Astrocyte of the spinal cord (primary cell): ENCODE measurements at regions not wholly inside any gene's neighbourhood (a gene's known extent, or its start where the extent isn't known, plus 50 kb on each side); places are given as distances from the start of the nearest gene placed in this dataset.

Experiments
- DNase-seq: peaks from one replicate; pipeline ENCODE4 v3.0.0; 2011; ENCODE audit warnings: low read depth, low spot score
- H3K4me3 ChIP-seq: 2 replicates; pipeline ENCODE4 v1.5.1; 2011; ENCODE audit warnings: low read depth, mild to moderate bottlenecking, low read length, moderate library complexity
- in situ Hi-C: cut with HindIII; loops from 2 replicates; pipeline ENCODE4 v1.10.0; 2017; ENCODE audit warnings: low sequenced_read_pairs
- TF ChIP-seq, protein P1 (sequence below): IDR thresholded peaks from 2 replicates; pipeline ENCODE4 v1.5.1; 2012; ENCODE audit warnings: low read depth, mild to moderate bottlenecking, low read length, inconsistent platforms

DNA sequence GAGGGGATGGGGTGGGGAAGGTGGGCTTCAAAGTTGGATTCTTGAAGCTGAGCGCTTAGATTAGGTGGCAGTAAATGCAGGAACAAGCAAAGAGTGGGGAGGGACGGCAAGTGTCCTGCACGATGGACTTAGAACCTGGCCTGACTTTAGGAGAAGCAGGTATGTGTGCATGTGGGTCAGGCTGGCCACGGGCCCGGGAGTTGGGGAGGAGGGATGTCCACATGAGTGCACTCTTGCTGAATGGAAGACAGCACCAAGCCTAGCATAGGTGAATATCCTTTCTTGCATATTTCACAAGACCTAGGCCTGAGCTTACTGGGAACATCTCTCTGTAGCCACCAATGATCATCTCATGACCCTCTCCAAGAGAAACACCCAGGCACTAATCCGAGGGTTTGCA lies 96.1 kb downstream of the DDX1 start:
- H3K4me3 ChIP-seq: no peak overlapping the region
- no peak for DNase-seq
- TF ChIP-seq, protein P1, sequence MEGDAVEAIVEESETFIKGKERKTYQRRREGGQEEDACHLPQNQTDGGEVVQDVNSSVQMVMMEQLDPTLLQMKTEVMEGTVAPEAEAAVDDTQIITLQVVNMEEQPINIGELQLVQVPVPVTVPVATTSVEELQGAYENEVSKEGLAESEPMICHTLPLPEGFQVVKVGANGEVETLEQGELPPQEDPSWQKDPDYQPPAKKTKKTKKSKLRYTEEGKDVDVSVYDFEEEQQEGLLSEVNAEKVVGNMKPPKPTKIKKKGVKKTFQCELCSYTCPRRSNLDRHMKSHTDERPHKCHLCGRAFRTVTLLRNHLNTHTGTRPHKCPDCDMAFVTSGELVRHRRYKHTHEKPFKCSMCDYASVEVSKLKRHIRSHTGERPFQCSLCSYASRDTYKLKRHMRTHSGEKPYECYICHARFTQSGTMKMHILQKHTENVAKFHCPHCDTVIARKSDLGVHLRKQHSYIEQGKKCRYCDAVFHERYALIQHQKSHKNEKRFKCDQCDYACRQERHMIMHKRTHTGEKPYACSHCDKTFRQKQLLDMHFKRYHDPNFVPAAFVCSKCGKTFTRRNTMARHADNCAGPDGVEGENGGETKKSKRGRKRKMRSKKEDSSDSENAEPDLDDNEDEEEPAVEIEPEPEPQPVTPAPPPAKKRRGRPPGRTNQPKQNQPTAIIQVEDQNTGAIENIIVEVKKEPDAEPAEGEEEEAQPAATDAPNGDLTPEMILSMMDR: no peak
- in situ Hi-C loops: no loop called here

DNA sequence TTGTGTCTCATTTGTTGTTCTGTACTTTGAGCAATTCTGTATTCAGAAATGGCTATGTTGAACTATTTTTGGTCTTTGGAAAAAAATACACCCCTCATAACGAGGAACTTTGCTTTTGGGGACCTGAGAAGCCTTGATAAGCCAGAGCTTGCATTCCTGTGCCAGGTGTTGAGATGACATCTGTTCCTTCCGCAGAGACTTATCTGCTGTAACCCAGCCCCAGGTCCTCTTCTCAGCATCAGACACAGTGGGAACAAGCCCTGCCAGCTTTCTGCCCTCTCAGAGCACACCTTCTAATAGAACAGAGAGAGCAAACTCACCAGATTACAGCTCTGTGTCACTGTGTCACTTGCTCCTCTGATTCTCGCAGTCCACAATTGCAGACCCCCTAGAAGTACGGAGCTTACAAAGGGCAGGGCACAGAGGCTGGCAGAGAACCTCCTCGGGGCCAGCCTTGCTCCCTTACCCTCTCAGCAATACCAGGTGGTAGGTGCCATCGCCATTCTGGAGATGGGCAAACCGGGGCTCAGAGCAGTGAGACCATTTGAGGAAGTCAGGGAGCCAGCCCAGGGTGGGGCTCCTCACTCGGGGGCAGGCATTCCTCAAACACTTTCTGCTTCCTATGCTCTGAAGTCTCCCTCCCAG lies 97.4 kb downstream of the DDX1 start:
- in situ Hi-C loops: no loop called here
- H3K4me3 ChIP-seq: no peak overlapping the region
- TF ChIP-seq, protein P1: no peak
- no peak for DNase-seq

DNA sequence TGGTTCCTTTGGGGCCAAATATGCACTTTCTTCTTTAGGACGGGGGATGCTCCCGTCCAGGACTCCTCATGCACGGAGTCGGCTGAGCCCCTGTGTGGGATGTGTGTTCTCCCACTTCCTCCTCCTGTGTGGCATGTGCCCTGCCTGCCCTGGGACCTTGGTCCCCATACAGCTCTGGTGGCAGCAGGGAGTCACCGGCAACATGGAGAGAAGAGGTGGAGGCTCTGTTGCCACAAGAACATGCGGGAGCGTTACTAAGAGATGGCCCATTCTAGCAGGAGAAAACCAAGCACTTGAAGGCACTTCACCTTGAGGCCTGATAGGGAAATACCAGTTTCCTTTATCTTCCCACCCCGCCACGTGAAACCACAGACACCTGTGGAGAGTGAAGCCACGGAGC lies 98.0 kb downstream of the DDX1 start:
- H3K4me3 ChIP-seq: no peak overlapping the region
- DNase-seq: no peak
- TF ChIP-seq, protein P1: no peak
- in situ Hi-C loops: no loop called here

DNA sequence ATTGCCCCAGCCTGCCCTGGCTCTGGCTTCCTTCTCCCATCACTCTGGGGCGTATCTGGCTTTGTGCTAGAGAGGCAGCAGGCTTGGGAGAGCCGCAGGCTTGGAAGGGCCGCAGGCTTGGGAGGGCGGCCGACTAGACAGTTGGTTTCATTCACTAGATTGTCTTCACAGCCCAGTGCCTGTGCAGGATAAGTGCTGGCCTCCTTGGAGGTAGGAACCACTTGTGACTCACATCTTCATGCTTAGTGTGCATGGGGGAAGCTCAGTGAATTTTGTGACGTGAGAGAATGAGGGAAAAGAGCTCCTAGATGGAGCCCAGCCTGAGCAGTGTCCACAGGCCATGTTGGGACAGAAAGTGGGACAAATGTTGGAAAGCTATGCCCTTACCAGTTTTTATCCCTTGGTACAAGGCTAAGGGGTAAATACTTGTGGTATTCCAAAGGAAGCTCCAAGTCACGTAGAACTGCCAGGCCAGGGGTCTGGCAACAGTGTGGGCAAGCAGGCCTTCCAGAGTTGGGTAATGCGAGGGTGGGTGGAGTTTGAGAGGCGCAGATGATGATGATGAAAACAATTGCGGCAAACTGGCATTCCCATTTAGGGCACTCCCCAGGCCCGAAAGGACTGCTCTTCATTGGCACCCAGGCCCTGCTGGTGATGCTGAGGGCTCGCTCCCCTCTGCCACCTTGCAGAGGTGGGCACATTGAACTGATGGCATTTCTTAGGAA lies 100.1 kb downstream of the DDX1 start:
- in situ Hi-C loops: no loop called here
- TF ChIP-seq, protein P1: no peak
- H3K4me3 ChIP-seq: no peak overlapping the region
- no peak for DNase-seq

DNA sequence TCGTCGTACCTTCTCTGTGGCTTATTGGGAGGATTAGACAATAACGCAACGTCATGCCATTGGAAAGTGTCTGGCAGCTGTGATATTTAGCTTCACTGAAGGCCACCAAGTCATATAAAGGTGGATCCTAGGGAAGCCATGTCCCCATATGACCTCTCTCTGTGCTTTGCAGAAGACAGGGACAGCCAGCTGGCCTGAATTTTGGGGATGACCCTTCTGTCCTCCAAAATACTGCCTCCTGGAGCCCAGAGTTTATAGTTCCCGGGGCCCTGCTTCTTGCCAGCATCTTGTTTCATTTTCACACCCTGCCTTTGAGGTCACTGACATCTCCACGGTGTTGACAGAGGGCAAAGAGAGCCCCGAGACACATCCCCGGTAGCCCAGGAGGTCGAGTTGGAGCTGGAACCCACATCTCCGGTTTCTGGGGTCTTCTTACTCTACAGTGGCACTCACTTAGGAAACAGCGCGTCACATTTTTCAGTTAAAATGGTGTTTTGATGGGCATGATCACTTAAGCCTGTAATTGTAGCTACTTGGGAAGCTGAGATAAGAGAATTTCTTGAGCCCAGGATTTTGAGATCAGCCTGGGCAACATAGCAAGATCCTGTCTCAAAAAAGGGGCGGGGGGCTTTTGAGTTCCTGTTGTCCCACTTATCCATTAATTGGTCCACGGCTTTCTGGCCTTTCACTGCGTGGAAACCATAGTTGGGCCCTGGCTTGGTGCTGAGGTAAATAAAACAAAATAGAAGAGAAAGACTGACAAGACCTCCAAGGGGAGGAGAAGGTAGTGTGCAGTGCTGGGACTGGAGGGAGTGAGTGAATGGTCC lies 101.1 kb downstream of the DDX1 start:
- DNase-seq: no peak
- H3K4me3 ChIP-seq: no peak overlapping the region
- in situ Hi-C loops: no loop called here
- TF ChIP-seq, protein P1: no peak

DNA sequence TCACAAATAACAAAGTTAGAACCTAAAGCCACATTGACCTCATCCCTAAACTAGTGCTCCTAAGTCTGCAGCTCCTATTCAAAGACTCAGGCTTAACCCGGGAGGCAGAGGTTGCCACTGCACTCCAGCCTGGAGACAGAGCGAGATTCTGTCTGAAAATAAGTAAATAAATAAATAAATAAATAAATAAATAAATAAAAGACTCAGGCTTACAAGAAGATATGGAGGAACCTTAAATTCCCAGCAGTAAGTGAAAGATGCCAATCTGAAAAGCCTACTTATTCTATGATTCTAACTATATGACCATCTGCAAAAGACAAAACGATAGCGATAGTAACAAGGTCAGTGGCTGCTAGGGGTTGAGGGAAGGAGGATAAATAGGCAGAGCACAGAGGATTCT lies 101.7 kb downstream of the DDX1 start:
- TF ChIP-seq, protein P1: no peak
- no peak for DNase-seq
- H3K4me3 ChIP-seq: no peak overlapping the region
- in situ Hi-C loops: no loop called here
